Ishikawa (cell line): ENCODE measurements at regions not wholly inside any gene's neighbourhood (a gene's known extent, or its start where the extent isn't known, plus 50 kb on each side); places are given as distances from the start of the nearest gene placed in this dataset.

Experiments
- CEBPB ChIP-seq: IDR thresholded peaks from 2 replicates; pipeline ENCODE4 v1.6.1; 2012
- CREB1 ChIP-seq: IDR thresholded peaks from 2 replicates; pipeline ENCODE4 v1.6.1; 2012; ENCODE audit warnings: low read depth
- EGR1 ChIP-seq: IDR thresholded peaks from 2 replicates; pipeline ENCODE4 v1.6.1; 2012
- EP300 ChIP-seq: IDR thresholded peaks from 2 replicates; pipeline ENCODE4 v1.6.1; 2012; ENCODE audit warnings: borderline replicate concordance
- FOXM1 ChIP-seq: IDR thresholded peaks from 2 replicates; pipeline ENCODE4 v1.6.1; 2012; ENCODE audit warnings: low read depth, borderline replicate concordance
- NFIC ChIP-seq: IDR thresholded peaks from 2 replicates; pipeline ENCODE4 v1.6.1; 2012
- RAD21 ChIP-seq: IDR thresholded peaks from 2 replicates; pipeline ENCODE4 v1.6.1; 2012; ENCODE audit warnings: low read depth
- TAF1 ChIP-seq: IDR thresholded peaks from 2 replicates; pipeline ENCODE4 v1.6.1; 2012; ENCODE audit warnings: low read depth, mild to moderate bottlenecking
- TCF12 ChIP-seq: IDR thresholded peaks from 2 replicates; pipeline ENCODE4 v1.6.1; 2012; ENCODE audit warnings: low read depth
- TEAD4 ChIP-seq: IDR thresholded peaks from 2 replicates; pipeline ENCODE4 v1.6.1; 2012
- YY1 ChIP-seq: IDR thresholded peaks from 2 replicates; pipeline ENCODE4 v1.6.1; 2012; ENCODE audit warnings: low read depth
- ZBTB7A ChIP-seq: IDR thresholded peaks from 2 replicates; pipeline ENCODE4 v1.6.1; 2012; ENCODE audit warnings: low read depth
- TF ChIP-seq, protein P1 (sequence below): IDR thresholded peaks from 2 replicates; pipeline ENCODE4 v1.6.1; 2012
- TF ChIP-seq, protein P2 (sequence below): IDR thresholded peaks from 2 replicates; pipeline ENCODE4 v1.6.1; 2012
- TF ChIP-seq, protein P3 (sequence below): IDR thresholded peaks from 2 replicates; pipeline ENCODE4 v1.6.1; 2012; ENCODE audit warnings: low read depth, mild to moderate bottlenecking

DNA sequence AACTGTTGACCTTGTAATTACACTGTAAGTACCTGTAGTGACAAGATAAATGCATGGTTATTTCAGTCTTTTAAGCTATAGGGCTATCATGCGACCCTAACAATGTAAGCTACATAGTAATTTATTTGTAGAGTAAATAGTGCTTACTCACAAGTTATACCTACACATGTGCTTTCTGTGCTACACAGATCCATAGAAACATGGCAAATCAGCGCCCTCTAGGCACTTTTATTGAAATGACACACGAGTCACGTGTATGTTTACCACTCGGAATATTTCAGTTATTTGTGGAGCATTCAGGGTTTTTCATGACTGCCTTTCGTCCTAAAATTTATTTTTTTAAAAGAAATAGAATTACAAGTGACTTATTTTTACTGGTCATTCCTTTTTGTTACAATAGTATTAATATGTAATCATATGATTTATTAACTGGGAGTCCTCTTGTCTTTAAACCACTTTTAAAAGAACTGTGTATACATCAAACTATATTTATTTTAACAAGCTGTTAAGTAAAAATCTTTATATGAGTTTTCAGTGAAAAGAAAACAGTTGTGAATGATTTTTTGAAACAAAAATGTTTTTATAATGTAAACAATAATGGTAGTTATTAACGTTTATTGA, 1242.3 kb upstream of the WWC1 start:
- TF ChIP-seq TEAD4: no peak
- TF ChIP-seq TAF1: no peak
- TF ChIP-seq EGR1: no peak
- TF ChIP-seq NFIC: no peak
- no peak for TF ChIP-seq YY1
- no peak for TF ChIP-seq CEBPB
- TF ChIP-seq RAD21: peak; percentile 55
- TF ChIP-seq, protein P1, sequence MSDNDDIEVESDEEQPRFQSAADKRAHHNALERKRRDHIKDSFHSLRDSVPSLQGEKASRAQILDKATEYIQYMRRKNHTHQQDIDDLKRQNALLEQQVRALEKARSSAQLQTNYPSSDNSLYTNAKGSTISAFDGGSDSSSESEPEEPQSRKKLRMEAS: 0 out of 2 replicates have a peak, but pooled peaks have one; percentile 25
- TF ChIP-seq, protein P2, sequence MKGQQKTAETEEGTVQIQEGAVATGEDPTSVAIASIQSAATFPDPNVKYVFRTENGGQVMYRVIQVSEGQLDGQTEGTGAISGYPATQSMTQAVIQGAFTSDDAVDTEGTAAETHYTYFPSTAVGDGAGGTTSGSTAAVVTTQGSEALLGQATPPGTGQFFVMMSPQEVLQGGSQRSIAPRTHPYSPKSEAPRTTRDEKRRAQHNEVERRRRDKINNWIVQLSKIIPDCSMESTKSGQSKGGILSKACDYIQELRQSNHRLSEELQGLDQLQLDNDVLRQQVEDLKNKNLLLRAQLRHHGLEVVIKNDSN: peak; percentile 64

DNA sequence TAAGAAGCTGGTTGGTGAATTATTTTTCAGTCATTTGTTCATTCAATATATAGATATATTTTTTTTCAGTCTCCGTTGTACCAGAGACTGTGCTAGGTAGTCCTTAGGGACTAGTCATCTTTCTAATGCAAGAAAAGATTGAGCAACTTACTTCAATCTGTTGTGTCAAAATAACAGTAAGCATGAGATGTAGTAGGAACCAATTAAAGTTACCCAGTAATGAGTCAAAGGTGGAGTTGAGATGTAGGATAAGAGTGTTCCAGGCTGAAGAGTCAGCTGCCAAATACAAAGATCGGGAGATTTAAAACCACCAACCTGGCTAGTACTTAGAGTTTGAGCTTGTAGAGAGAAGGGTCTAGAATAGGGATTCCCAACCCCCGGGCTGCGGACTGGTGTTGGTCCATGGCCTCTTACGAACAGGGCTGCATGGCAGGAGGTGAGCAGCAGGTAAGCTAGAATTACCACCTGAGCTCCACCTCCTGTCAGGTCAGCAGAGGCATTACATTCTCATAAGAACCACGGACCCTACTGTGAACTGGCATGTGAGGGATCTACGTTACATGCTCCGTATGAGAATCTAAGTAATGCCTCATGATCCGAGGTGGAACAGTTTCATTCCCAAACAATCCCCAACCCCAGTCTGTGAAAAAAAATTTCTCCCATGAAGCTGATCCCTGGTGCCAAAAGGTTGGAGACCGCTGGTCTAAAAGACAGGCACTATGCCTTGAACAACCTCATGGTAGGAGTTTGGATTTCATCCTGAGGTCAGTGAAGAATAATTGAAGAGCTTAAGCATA, 1241.5 kb upstream of the WWC1 start:
- TF ChIP-seq EGR1: no peak
- TF ChIP-seq, protein P2: no peak

DNA sequence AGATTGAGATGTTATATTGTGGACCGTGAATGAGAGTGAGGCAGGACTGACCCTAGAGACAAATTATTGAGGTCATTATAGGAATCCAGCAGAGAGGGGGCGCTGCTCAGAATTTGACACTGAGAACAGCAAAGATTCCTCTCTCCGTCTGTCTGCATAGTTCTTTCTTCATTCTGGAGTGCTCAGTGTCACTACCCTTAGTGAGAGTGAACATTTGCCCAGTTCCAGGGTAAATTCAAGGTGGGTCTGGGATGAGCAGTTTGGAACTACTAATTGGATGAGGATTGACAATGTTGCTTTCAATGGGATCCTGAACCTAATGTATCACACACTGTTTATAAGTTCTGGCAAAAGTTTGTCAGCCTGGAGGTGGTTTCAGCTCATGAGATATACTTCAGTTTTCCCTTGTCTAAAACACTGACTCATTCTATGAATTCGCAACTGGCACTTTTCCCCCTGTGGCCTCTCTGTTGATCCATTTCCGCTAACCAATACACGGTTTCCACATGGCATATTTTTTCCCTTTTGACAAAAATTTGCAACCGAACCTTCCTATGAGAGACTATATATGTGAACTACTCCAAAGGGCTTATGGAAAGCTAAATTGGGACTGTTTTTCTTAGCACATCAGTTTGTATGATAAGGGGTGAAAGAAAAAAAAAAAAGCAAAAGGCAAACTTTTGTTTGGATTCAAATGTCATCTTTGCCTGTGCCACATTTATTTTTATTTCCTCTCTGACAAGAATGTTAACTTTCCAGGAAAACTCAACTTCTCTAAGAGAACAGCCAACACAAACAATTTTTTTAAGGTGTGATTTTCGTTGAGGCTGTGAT, 1240.7 kb upstream of the WWC1 start:
- no peak for TF ChIP-seq TAF1
- TF ChIP-seq, protein P2: no peak
- TF ChIP-seq ZBTB7A: no peak
- TF ChIP-seq NFIC: no peak
- TF ChIP-seq FOXM1: no peak
- no peak for TF ChIP-seq YY1
- no peak for TF ChIP-seq TCF12
- no peak for TF ChIP-seq CEBPB
- no peak for TF ChIP-seq TEAD4
- TF ChIP-seq RAD21: no peak
- TF ChIP-seq EGR1: no peak
- no peak for TF ChIP-seq EP300
- TF ChIP-seq CREB1: no peak
- TF ChIP-seq, protein P1: no peak
- TF ChIP-seq, protein P3, sequence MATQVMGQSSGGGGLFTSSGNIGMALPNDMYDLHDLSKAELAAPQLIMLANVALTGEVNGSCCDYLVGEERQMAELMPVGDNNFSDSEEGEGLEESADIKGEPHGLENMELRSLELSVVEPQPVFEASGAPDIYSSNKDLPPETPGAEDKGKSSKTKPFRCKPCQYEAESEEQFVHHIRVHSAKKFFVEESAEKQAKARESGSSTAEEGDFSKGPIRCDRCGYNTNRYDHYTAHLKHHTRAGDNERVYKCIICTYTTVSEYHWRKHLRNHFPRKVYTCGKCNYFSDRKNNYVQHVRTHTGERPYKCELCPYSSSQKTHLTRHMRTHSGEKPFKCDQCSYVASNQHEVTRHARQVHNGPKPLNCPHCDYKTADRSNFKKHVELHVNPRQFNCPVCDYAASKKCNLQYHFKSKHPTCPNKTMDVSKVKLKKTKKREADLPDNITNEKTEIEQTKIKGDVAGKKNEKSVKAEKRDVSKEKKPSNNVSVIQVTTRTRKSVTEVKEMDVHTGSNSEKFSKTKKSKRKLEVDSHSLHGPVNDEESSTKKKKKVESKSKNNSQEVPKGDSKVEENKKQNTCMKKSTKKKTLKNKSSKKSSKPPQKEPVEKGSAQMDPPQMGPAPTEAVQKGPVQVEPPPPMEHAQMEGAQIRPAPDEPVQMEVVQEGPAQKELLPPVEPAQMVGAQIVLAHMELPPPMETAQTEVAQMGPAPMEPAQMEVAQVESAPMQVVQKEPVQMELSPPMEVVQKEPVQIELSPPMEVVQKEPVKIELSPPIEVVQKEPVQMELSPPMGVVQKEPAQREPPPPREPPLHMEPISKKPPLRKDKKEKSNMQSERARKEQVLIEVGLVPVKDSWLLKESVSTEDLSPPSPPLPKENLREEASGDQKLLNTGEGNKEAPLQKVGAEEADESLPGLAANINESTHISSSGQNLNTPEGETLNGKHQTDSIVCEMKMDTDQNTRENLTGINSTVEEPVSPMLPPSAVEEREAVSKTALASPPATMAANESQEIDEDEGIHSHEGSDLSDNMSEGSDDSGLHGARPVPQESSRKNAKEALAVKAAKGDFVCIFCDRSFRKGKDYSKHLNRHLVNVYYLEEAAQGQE: no peak

DNA sequence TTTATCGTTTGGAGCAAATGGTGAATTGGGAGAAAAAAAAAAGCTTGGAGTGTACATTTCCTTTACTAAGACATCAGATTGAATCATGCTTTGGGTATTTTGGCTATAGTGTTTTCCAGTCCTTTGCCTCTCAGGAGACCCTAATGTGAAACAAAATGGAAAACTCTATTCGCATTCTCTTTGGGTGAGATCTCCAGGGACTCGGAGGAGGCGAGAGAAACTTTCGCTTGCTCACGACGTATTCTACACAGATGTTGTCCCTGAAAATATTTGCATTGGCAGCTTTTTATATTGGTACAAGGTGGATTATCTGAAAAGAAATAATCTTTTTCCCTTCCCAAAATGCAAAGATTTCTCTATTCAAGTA, 1240.1 kb upstream of the WWC1 start:
- TF ChIP-seq, protein P3: no peak
- TF ChIP-seq, protein P2: no peak
- TF ChIP-seq EGR1: no peak
- no peak for TF ChIP-seq FOXM1
- TF ChIP-seq NFIC: no peak
- TF ChIP-seq RAD21: no peak
- no peak for TF ChIP-seq TCF12
- TF ChIP-seq TAF1: no peak
- no peak for TF ChIP-seq YY1
- TF ChIP-seq CREB1: no peak
- no peak for TF ChIP-seq CEBPB
- no peak for TF ChIP-seq ZBTB7A
- TF ChIP-seq TEAD4: no peak

DNA sequence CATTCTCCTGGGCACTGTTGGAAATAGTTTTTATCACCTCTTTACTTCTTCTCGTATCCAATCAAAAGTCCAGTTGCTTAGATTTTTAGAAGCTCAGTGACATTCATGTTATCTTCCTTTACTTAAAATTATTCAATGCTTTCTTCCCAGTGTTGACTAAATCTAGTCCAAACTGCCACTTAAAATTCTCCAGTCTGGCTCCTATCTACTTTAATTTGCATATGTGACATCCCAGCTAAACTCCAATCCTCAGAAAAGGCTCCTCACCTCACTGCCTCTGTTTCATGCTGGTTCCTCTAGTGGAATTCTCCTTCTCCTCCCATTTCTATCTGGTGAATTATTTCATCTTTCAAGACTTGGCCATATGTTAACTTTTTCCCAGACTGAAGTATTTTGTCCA, 1238.7 kb upstream of the WWC1 start:
- no peak for TF ChIP-seq TCF12
- TF ChIP-seq TAF1: no peak
- TF ChIP-seq RAD21: no peak
- no peak for TF ChIP-seq NFIC
- TF ChIP-seq EP300: no peak
- no peak for TF ChIP-seq YY1
- TF ChIP-seq, protein P1: no peak
- TF ChIP-seq EGR1: no peak
